H1 (cell line): ENCODE measurements at regions not wholly inside any gene's neighbourhood (a gene's known extent, or its start where the extent isn't known, plus 50 kb on each side); places are given as distances from the start of the nearest gene placed in this dataset.
"Not testable (repeated sequence)": the region's sequence is repeated elsewhere in the genome, so short reads cannot be mapped to it uniquely, and the experiment has no call there.

Source experiments
- CTCF ChIP-seq, 3 experiments: IDR thresholded peaks; 1 replicate in 2 of 3; 2 replicates in 1 of 3; pipeline versions ENCODE4 v1.5.1 to v1.6.1; 2011; ENCODE audit warnings: low read length in 3 of 3, mild to moderate bottlenecking in 3 of 3, inconsistent platforms in 2 of 3, low read depth in 1 of 3, moderate library complexity in 1 of 3; ENCODE audit not compliant: insufficient read depth in 1 of 3; ENCODE audit errors: control extremely low read depth in 1 of 3
- TAF1 ChIP-seq: IDR thresholded peaks from 2 replicates; pipeline ENCODE4 v1.6.1; 2011; ENCODE audit warnings: mild to moderate bottlenecking, low read depth, low read length

GRCh38 chr1:98285286-98285685, 364.5 kb upstream of the DPYD start:
- TF ChIP-seq TAF1; CTCF (IDR thresholded peaks at IDR 0.05; ENCODE audit: control extremely low read depth in 1 of 3, insufficient read depth in 1 of 3, low read depth in 1 of 3, low read length in 3 of 3): not testable (repeated sequence)
